ENCODE measurements at regions not wholly inside any gene's neighbourhood (a gene's known extent, or its start where the extent isn't known, plus 50 kb on each side); places are given as distances from the start of the nearest gene placed in this dataset.

- in situ Hi-C loops (cut with MboI; ENCODE audit: low sequenced_read_pairs, unreplicated experiment): no loop called here
- DNase-seq (ENCODE audit: low spot score): no peak
- TF ChIP-seq, protein P1, sequence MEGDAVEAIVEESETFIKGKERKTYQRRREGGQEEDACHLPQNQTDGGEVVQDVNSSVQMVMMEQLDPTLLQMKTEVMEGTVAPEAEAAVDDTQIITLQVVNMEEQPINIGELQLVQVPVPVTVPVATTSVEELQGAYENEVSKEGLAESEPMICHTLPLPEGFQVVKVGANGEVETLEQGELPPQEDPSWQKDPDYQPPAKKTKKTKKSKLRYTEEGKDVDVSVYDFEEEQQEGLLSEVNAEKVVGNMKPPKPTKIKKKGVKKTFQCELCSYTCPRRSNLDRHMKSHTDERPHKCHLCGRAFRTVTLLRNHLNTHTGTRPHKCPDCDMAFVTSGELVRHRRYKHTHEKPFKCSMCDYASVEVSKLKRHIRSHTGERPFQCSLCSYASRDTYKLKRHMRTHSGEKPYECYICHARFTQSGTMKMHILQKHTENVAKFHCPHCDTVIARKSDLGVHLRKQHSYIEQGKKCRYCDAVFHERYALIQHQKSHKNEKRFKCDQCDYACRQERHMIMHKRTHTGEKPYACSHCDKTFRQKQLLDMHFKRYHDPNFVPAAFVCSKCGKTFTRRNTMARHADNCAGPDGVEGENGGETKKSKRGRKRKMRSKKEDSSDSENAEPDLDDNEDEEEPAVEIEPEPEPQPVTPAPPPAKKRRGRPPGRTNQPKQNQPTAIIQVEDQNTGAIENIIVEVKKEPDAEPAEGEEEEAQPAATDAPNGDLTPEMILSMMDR (IDR thresholded peaks at IDR 0.05; ENCODE audit: borderline replicate concordance, control extremely low read depth, extremely low read depth, insufficient read depth, missing control alignments): no peak
Measured at GRCh38 chrX:122790376-122791095, 393.5 kb upstream of the GRIA3 start.

GRCh38 chrX:122813876-122814275 is 370.2 kb upstream of the GRIA3 start:
- in situ Hi-C loops (cut with MboI; ENCODE audit: low sequenced_read_pairs, unreplicated experiment): no loop called here
- TF ChIP-seq, protein P1 (IDR thresholded peaks at IDR 0.05; ENCODE audit: borderline replicate concordance, control extremely low read depth, extremely low read depth, insufficient read depth, missing control alignments): no peak
- no peak for DNase-seq (ENCODE audit: low spot score)

GRCh38 chrX:122816288-122816687 is 367.8 kb upstream of the GRIA3 start:
- TF ChIP-seq, protein P1 (IDR thresholded peaks at IDR 0.05; ENCODE audit: borderline replicate concordance, control extremely low read depth, extremely low read depth, insufficient read depth, missing control alignments): no peak
- in situ Hi-C loops (cut with MboI; ENCODE audit: low sequenced_read_pairs, unreplicated experiment): no loop called here
- no peak for DNase-seq (ENCODE audit: low spot score)

GRCh38 chrX:122817321-122817955 is 366.6 kb upstream of the GRIA3 start:
- DNase-seq (ENCODE audit: low spot score): no peak
- in situ Hi-C loops (cut with MboI; ENCODE audit: low sequenced_read_pairs, unreplicated experiment): no loop called here
- TF ChIP-seq, protein P1 (IDR thresholded peaks at IDR 0.05; ENCODE audit: borderline replicate concordance, control extremely low read depth, extremely low read depth, insufficient read depth, missing control alignments): no peak

DNA sequence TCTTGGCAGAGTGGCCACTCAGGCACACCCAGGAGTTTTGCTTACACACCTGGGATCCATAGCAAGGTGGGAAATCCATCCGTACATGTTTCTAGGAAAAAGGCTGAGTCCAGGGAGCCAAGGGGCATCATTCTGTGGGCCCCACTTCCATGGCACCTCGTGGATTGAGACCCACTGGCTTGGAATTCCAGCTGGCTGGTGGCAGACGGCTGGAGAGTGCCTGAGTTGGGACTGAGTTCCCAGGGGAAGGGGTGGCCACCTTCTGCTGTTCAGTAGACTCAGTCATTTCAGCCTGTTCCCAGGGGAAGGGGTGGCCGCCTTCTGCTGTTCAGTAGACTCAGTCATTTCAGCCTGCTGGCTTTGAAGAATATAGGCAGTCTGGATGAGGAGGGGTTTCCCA is 366.0 kb upstream of the GRIA3 start:
- DNase-seq (ENCODE audit: low spot score): no peak
- in situ Hi-C loops (cut with MboI; ENCODE audit: low sequenced_read_pairs, unreplicated experiment): no loop called here
- TF ChIP-seq, protein P1 (IDR thresholded peaks at IDR 0.05; ENCODE audit: borderline replicate concordance, control extremely low read depth, extremely low read depth, insufficient read depth, missing control alignments): no peak

DNA sequence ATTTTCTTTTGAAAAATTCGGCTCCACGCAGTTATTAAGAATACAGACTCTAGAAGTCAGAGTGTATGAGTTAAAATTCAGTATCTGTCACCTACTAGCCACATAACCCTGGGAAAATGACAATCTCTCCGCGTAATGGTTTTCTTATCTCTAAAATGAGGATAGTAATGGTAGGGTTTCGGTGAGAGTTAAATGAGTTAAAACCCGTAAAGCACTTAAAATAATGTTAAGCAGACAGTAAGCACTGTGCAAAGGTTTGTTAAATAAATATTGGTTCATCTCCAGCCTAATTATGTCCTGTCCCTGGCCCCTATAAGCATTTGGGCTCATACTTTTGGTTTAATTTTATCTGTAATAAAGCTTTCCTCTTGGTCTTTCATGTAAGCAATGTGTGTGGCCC is 350.8 kb upstream of the GRIA3 start:
- TF ChIP-seq, protein P1 (IDR thresholded peaks at IDR 0.05; ENCODE audit: borderline replicate concordance, control extremely low read depth, extremely low read depth, insufficient read depth, missing control alignments): no peak
- DNase-seq (ENCODE audit: low spot score): no peak
- in situ Hi-C loops (cut with MboI; ENCODE audit: low sequenced_read_pairs, unreplicated experiment): no loop called here
